ENCODE measurements at regions not wholly inside any gene's neighbourhood (a gene's known extent, or its start where the extent isn't known, plus 50 kb on each side); places are given as distances from the start of the nearest gene placed in this dataset.

DNA sequence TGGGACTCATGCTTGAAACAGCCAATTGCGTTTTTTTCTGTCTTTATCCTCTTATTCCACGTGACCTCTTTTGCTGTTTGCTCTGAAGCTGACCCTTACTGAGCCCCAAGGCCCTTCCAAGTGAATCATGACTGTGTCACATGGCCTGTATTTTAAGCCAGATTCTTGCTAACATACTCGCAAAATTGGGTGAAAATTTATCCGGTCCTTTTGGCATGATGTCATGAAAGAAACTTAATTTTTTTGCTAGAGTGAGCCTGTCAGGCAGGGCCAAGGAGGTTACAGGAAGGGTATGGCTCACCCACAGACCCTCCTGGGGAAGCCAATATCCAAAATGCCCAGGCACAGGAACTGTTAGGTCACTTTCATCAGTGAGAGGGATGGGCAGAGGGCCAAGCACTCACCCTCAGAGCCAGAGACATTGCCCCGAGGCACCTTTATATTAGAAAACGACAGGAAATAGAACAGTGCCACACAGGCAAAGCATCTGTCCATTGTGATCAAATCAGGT is 296.7 kb downstream of the CDH26 start:
- DNase-seq (ENCODE audit: low spot score) = no peak
- no peak overlapping the region for H3K27ac Mint-ChIP-seq (ENCODE audit: unreplicated experiment)

DNA sequence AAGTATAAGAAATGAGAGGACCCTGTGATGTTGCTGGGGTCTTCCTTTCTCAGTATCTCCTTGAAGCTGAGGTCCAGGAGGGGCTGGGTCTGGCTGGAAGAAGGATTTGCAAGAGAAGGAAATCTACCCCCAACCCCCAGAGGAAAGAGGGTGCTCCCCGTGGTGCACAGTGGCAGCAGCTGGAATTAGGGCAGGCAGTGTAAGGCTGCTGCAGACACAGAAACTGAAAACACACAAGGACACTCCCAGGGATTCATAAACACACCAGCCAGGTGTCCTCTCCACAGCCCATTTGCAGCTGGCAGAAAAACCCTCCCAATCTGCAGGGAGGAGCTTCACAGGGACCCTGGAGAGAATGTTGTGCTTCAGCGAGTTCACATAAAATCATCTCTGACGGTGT is 297.2 kb downstream of the CDH26 start:
- TF ChIP-seq, protein P1, sequence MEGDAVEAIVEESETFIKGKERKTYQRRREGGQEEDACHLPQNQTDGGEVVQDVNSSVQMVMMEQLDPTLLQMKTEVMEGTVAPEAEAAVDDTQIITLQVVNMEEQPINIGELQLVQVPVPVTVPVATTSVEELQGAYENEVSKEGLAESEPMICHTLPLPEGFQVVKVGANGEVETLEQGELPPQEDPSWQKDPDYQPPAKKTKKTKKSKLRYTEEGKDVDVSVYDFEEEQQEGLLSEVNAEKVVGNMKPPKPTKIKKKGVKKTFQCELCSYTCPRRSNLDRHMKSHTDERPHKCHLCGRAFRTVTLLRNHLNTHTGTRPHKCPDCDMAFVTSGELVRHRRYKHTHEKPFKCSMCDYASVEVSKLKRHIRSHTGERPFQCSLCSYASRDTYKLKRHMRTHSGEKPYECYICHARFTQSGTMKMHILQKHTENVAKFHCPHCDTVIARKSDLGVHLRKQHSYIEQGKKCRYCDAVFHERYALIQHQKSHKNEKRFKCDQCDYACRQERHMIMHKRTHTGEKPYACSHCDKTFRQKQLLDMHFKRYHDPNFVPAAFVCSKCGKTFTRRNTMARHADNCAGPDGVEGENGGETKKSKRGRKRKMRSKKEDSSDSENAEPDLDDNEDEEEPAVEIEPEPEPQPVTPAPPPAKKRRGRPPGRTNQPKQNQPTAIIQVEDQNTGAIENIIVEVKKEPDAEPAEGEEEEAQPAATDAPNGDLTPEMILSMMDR (IDR thresholded peaks at IDR 0.05) = no peak
- Mint-ChIP-seq H3K4me1 (ENCODE audit: low read depth) (peaks cover 9% of the 10 kb centered on the region), H3K27me3 (ENCODE audit: low read depth) (peaks cover 32% of the 10 kb centered on the region), H3K27ac (ENCODE audit: unreplicated experiment) (no peak overlapping the region), H3K9me3 (ENCODE audit: low read depth) (no peaks in the 10 kb centered on the region), H3K36me3 (ENCODE audit: low read depth) (no peaks in the 10 kb centered on the region), H3K4me3 (ENCODE audit: unreplicated experiment) (no peak overlapping the region)
- no peak for DNase-seq (ENCODE audit: low spot score)

More for the DNA sequence above, 296.7 kb downstream of the CDH26 start:
- peaks cover 4% of the 10 kb centered on the region for H3K9me3 Mint-ChIP-seq (ENCODE audit: low read depth)
- TF ChIP-seq, protein P1 (IDR thresholded peaks at IDR 0.05) = no peak
- no peaks in the 10 kb centered on the region for H3K36me3 Mint-ChIP-seq (ENCODE audit: low read depth)
- H3K4me3 Mint-ChIP-seq (ENCODE audit: unreplicated experiment) = no peak overlapping the region
- H3K4me1 Mint-ChIP-seq (ENCODE audit: low read depth) = peaks cover 9% of the 10 kb centered on the region
- H3K27me3 Mint-ChIP-seq (ENCODE audit: low read depth) = peaks cover 27% of the 10 kb centered on the region

DNA sequence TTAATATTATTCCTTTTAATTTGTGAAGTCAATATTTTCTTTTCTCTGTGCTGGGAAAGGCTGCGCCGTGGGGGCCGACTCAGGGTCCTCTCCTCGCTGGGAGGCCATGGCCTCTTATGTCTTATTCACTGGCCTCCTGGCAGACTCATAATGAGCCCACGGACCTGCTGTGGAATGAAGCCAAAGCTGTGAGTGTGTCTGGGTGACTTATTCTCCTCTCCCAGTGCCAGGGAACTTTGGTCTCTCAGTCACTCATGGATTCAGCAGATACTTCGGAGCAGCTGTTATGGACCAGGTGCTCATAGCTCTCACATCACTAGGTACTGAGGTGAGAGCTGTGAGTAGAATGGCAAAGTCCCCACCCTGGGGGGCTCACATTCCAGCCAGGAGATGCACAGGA is 297.6 kb downstream of the CDH26 start:
- Mint-ChIP-seq H3K36me3 (ENCODE audit: low read depth) (no peaks in the 10 kb centered on the region), H3K27me3 (ENCODE audit: low read depth) (peaks cover 32% of the 10 kb centered on the region), H3K4me3 (ENCODE audit: unreplicated experiment) (no peak overlapping the region), H3K4me1 (ENCODE audit: low read depth) (peaks cover 9% of the 10 kb centered on the region), H3K9me3 (ENCODE audit: low read depth) (no peaks in the 10 kb centered on the region), H3K27ac (ENCODE audit: unreplicated experiment) (no peak overlapping the region)
- TF ChIP-seq, protein P1 (IDR thresholded peaks at IDR 0.05) = no peak
- DNase-seq (ENCODE audit: low spot score) = no peak

DNA sequence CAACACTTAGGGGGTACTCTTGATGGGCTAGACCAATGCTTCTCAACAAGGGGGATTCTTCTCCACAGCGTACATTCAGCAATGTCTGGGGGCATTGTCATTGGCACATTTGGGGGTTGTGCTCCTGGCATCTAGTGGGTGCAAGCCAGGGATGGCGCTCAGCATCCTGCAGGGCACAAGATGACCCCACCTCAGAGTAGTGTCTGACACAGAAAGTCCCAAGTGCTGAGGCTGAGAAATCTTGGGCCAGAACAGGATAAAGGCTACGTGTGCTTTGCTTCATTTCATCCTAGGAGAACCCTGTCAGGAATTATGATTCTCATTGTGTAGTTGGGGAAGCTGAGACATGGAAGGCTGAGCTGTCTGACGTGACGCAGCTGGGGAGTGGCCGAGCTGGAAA is 298.6 kb downstream of the CDH26 start:
- H3K27ac Mint-ChIP-seq (ENCODE audit: unreplicated experiment) = no peak overlapping the region
- DNase-seq (ENCODE audit: low spot score) = no peak
- no peak overlapping the region for H3K4me3 Mint-ChIP-seq (ENCODE audit: unreplicated experiment)
- H3K4me1 Mint-ChIP-seq (ENCODE audit: low read depth) = peaks cover 7% of the 10 kb centered on the region
- peaks cover 32% of the 10 kb centered on the region for H3K27me3 Mint-ChIP-seq (ENCODE audit: low read depth)
- TF ChIP-seq, protein P1 (IDR thresholded peaks at IDR 0.05) = no peak
- no peaks in the 10 kb centered on the region for H3K36me3 Mint-ChIP-seq (ENCODE audit: low read depth)
- no peaks in the 10 kb centered on the region for H3K9me3 Mint-ChIP-seq (ENCODE audit: low read depth)

DNA sequence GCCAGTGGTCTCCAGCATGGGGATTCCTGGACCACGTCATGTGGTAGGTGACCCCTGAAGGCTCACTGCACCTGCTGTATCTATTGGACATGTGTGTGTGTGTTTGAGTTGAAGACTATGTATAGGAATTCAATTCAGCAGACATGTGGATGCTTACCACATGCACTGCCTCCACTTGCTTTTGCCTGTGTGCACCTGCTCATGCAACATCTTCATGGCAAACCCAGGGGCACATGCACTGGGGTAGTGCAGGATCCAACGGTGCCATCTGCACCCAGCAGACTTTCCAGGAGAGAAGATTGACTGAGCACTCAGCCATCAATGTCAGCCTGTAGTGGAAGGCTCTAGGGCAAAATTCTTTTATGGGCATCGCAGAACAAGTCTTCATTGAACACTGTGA is 299.4 kb downstream of the CDH26 start:
- TF ChIP-seq, protein P1 (IDR thresholded peaks at IDR 0.05) = no peak
- Mint-ChIP-seq H3K4me1 (ENCODE audit: low read depth) (peaks cover 7% of the 10 kb centered on the region), H3K27ac (ENCODE audit: unreplicated experiment) (no peak overlapping the region), H3K9me3 (ENCODE audit: low read depth) (no peaks in the 10 kb centered on the region), H3K4me3 (ENCODE audit: unreplicated experiment) (no peak overlapping the region), H3K36me3 (ENCODE audit: low read depth) (no peaks in the 10 kb centered on the region), H3K27me3 (ENCODE audit: low read depth) (peaks cover 32% of the 10 kb centered on the region)
- no peak for DNase-seq (ENCODE audit: low spot score)
